ENCODE measurements at regions not wholly inside any gene's neighbourhood (a gene's known extent, or its start where the extent isn't known, plus 50 kb on each side); places are given as distances from the start of the nearest gene placed in this dataset.
"Not testable (repeated sequence)": the region's sequence is repeated elsewhere in the genome, so short reads cannot be mapped to it uniquely, and the experiment has no call there.

DNA sequence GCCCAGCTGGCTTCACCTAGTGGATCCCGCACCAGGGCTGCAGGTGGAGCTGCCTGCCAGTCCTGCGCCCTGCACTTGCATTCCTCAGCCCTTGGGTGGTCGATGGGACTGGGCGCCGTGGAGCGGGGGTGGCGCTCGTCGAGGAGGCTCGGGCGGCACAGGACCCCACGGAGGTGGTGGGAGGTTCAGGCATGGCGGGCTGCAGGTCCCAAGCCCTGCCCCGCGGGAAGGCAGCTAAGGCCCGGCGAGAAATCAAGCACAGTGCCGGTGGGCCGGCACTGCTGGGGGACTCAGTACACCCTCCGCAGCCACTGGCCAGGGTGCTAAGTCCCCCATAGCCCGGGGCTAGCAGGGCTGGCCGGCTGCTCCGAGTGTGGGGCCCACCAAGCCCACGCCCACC, 167.2 kb upstream of the NDUFV2 start:
- H3K36me3 ChIP-seq (ENCODE audit: control insufficient read depth in 2 of 2, insufficient read depth in 2 of 2, low read length in 2 of 2); H3K27ac ChIP-seq (ENCODE audit: low read length); H3K9me3 ChIP-seq (ENCODE audit: control insufficient read depth in 2 of 2, low read length in 2 of 2); H3K9ac ChIP-seq (ENCODE audit: low read length in 2 of 2); H3K27me3 ChIP-seq (ENCODE audit: control insufficient read depth in 1 of 2, insufficient read depth in 2 of 2, low read length in 2 of 2); H3K4me1 ChIP-seq (ENCODE audit: control insufficient read depth, insufficient read depth, low read length); H3K4me3 ChIP-seq (ENCODE audit: low read length in 2 of 2): not testable (repeated sequence)

GRCh38 chr18:8936619-8937018, 165.9 kb upstream of the NDUFV2 start:
- H3K9me3 ChIP-seq (ENCODE audit: control insufficient read depth in 2 of 2, low read length in 2 of 2) = no peaks in the 10 kb centered on the region
- H3K4me1 ChIP-seq (ENCODE audit: control insufficient read depth, insufficient read depth, low read length) = no peaks in the 10 kb centered on the region
- no peak overlapping the region for H3K4me3 ChIP-seq (ENCODE audit: low read length in 2 of 2)
- H3K27me3 ChIP-seq (ENCODE audit: control insufficient read depth in 1 of 2, insufficient read depth in 2 of 2, low read length in 2 of 2) = no peaks in the 10 kb centered on the region
- H3K36me3 ChIP-seq (ENCODE audit: control insufficient read depth in 2 of 2, insufficient read depth in 2 of 2, low read length in 2 of 2) = no peaks in the 10 kb centered on the region
- no peak overlapping the region for H3K27ac ChIP-seq (ENCODE audit: low read length)
- H3K9ac ChIP-seq (ENCODE audit: low read length in 2 of 2) = no peak overlapping the region

GRCh38 chr18:8937160-8938094, 165.1 kb upstream of the NDUFV2 start:
- H3K4me3 ChIP-seq (ENCODE audit: low read length in 2 of 2) = no peak overlapping the region
- H3K27ac ChIP-seq (ENCODE audit: low read length) = no peak overlapping the region
- no peaks in the 10 kb centered on the region for H3K4me1 ChIP-seq (ENCODE audit: control insufficient read depth, insufficient read depth, low read length)

GRCh38 chr18:8938817-8939216, 163.7 kb upstream of the NDUFV2 start:
- Histone ChIP-seq H3K9ac (ENCODE audit: low read length in 2 of 2) (no peak overlapping the region), H3K9me3 (ENCODE audit: control insufficient read depth in 2 of 2, low read length in 2 of 2) (no peaks in the 10 kb centered on the region), H3K27me3 (ENCODE audit: control insufficient read depth in 1 of 2, insufficient read depth in 2 of 2, low read length in 2 of 2) (no peaks in the 10 kb centered on the region), H3K27ac (ENCODE audit: low read length) (no peak overlapping the region), H3K36me3 (ENCODE audit: control insufficient read depth in 2 of 2, insufficient read depth in 2 of 2, low read length in 2 of 2) (no peaks in the 10 kb centered on the region), H3K4me1 (ENCODE audit: control insufficient read depth, insufficient read depth, low read length) (peaks cover 2% of the 10 kb centered on the region), H3K4me3 (ENCODE audit: low read length in 2 of 2) (no peak overlapping the region)

More at GRCh38 chr18:8937160-8938094, 165.1 kb upstream of the NDUFV2 start:
- no peak overlapping the region for H3K9ac ChIP-seq (ENCODE audit: low read length in 2 of 2)
- H3K27me3 ChIP-seq (ENCODE audit: control insufficient read depth in 1 of 2, insufficient read depth in 2 of 2, low read length in 2 of 2) = no peaks in the 10 kb centered on the region
- no peaks in the 10 kb centered on the region for H3K36me3 ChIP-seq (ENCODE audit: control insufficient read depth in 2 of 2, insufficient read depth in 2 of 2, low read length in 2 of 2)
- H3K9me3 ChIP-seq (ENCODE audit: control insufficient read depth in 2 of 2, low read length in 2 of 2) = no peaks in the 10 kb centered on the region

DNA sequence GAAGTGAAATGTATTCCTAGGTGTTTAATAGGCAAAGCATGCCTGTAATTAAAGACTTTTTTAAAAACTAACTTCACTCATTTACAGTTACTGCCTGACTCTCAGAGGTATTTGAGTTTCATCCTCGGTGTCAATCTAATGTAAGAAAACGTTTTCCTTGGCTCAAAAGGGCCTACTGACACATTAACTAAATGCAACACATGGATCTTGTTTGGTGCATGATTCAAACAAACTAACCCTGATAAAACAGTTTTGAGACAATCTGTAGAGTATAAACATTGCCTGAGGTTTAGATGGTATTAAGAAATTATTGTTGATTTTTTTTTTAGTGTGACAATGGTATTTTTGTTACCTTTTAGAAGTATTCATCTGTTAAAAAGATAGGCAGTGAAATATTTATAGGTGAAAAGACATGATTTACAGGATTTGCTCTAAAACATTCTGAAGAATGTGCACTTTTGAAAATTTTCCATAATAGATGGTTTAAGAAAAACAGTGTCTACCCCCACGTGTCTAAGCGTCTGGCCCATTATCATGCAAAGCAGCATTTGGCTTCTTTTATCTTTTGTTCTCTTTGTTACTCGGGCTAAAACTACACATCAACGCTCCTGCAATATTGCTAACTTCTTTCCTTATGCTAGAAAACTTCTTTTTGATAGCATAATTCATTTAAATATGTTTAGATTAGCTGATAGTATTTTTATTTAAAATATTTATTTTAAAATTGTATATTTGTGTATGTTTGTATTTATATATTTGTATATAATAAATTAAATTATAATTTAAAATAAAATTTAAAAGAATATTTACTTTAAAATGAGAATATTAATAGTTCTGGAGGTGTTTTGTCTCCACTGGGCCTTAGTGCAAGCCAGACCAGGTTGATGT, 160.2 kb upstream of the NDUFV2 start:
- no peak overlapping the region for H3K4me3 ChIP-seq (ENCODE audit: low read length in 2 of 2)
- no peaks in the 10 kb centered on the region for H3K36me3 ChIP-seq (ENCODE audit: control insufficient read depth in 2 of 2, insufficient read depth in 2 of 2, low read length in 2 of 2)
- H3K27me3 ChIP-seq (ENCODE audit: control insufficient read depth in 1 of 2, insufficient read depth in 2 of 2, low read length in 2 of 2) = no peaks in the 10 kb centered on the region
- H3K27ac ChIP-seq (ENCODE audit: low read length) = no peak overlapping the region
- no peaks in the 10 kb centered on the region for H3K9me3 ChIP-seq (ENCODE audit: control insufficient read depth in 2 of 2, low read length in 2 of 2)
- H3K4me1 ChIP-seq (ENCODE audit: control insufficient read depth, insufficient read depth, low read length) = peaks cover 2% of the 10 kb centered on the region
- H3K9ac ChIP-seq (ENCODE audit: low read length in 2 of 2) = no peak overlapping the region

- Histone ChIP-seq H3K27ac (ENCODE audit: low read length) (no peak overlapping the region), H3K27me3 (ENCODE audit: control insufficient read depth in 1 of 2, insufficient read depth in 2 of 2, low read length in 2 of 2) (no peaks in the 10 kb centered on the region), H3K9me3 (ENCODE audit: control insufficient read depth in 2 of 2, low read length in 2 of 2) (no peaks in the 10 kb centered on the region), H3K9ac (ENCODE audit: low read length in 2 of 2) (no peak overlapping the region), H3K36me3 (ENCODE audit: control insufficient read depth in 2 of 2, insufficient read depth in 2 of 2, low read length in 2 of 2) (no peaks in the 10 kb centered on the region), H3K4me3 (ENCODE audit: low read length in 2 of 2) (no peak overlapping the region), H3K4me1 (ENCODE audit: control insufficient read depth, insufficient read depth, low read length) (peaks cover 6% of the 10 kb centered on the region)
Observed at GRCh38 chr18:8942909-8943545, 159.5 kb upstream of the NDUFV2 start.

GRCh38 chr18:8943900-8944870, 158.3 kb upstream of the NDUFV2 start:
- Histone ChIP-seq H3K27me3 (ENCODE audit: control insufficient read depth in 1 of 2, insufficient read depth in 2 of 2, low read length in 2 of 2) (no peaks in the 10 kb centered on the region), H3K9ac (ENCODE audit: low read length in 2 of 2) (no peak overlapping the region), H3K36me3 (ENCODE audit: control insufficient read depth in 2 of 2, insufficient read depth in 2 of 2, low read length in 2 of 2) (no peaks in the 10 kb centered on the region), H3K9me3 (ENCODE audit: control insufficient read depth in 2 of 2, low read length in 2 of 2) (no peaks in the 10 kb centered on the region), H3K4me1 (ENCODE audit: control insufficient read depth, insufficient read depth, low read length) (peaks cover 15% of the 10 kb centered on the region), H3K27ac (ENCODE audit: low read length) (no peak overlapping the region), H3K4me3 (ENCODE audit: low read length in 2 of 2) (no peak overlapping the region)

DNA sequence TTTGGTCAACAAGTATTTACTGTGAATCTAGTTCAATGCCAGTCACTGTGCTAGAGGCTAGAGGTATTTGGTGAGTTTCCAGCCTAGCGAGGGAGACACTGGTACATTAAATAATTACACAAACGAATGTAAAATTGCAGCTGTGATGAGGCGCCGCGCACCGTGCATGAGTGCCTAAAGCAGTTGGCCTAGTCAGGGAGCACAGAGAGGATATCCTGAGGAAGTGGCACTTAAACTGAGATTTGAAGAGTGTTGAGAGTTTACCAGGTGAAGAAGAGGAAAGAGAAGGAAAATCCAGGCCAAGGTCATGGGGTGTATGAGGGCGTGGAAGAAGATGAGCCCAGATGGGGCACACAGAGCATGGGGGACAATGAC, 157.6 kb upstream of the NDUFV2 start:
- H3K27me3 ChIP-seq (ENCODE audit: control insufficient read depth in 1 of 2, insufficient read depth in 2 of 2, low read length in 2 of 2) = no peaks in the 10 kb centered on the region
- H3K9ac ChIP-seq (ENCODE audit: low read length in 2 of 2) = no peak overlapping the region
- no peaks in the 10 kb centered on the region for H3K9me3 ChIP-seq (ENCODE audit: control insufficient read depth in 2 of 2, low read length in 2 of 2)
- peaks cover 18% of the 10 kb centered on the region for H3K4me1 ChIP-seq (ENCODE audit: control insufficient read depth, insufficient read depth, low read length)
- H3K4me3 ChIP-seq (ENCODE audit: low read length in 2 of 2) = no peak overlapping the region
- H3K27ac ChIP-seq (ENCODE audit: low read length) = no peak overlapping the region
- no peaks in the 10 kb centered on the region for H3K36me3 ChIP-seq (ENCODE audit: control insufficient read depth in 2 of 2, insufficient read depth in 2 of 2, low read length in 2 of 2)

DNA sequence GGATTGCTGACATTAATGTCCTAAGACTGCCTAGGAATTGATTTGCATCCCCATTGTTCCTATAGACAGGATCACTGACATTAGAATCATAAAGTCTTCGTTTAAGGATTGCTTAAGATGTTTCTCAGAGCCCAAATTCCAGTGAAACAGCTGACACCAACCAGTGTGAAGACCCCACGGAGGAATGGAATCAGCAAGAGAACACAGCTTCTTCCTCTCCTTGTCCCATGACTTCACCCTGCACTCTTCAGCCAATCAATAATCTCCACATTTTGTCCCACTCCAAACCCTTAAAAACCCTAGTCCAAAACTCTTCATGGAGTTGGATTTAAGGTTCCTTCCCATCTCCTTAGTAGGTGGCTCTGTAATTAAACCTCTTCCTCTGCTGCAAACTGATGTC, 157.0 kb upstream of the NDUFV2 start:
- no peak overlapping the region for H3K27ac ChIP-seq (ENCODE audit: low read length)
- H3K4me3 ChIP-seq (ENCODE audit: low read length in 2 of 2) = no peak overlapping the region

More for the DNA sequence above, 157.0 kb upstream of the NDUFV2 start:
- Histone ChIP-seq H3K9ac (ENCODE audit: low read length in 2 of 2) (no peak overlapping the region), H3K36me3 (ENCODE audit: control insufficient read depth in 2 of 2, insufficient read depth in 2 of 2, low read length in 2 of 2) (no peaks in the 10 kb centered on the region), H3K4me1 (ENCODE audit: control insufficient read depth, insufficient read depth, low read length) (peaks cover 18% of the 10 kb centered on the region), H3K27me3 (ENCODE audit: control insufficient read depth in 1 of 2, insufficient read depth in 2 of 2, low read length in 2 of 2) (no peaks in the 10 kb centered on the region), H3K9me3 (ENCODE audit: control insufficient read depth in 2 of 2, low read length in 2 of 2) (no peaks in the 10 kb centered on the region)
